BE2C (cell line): ENCODE measurements at regions not wholly inside any gene's neighbourhood (a gene's known extent, or its start where the extent isn't known, plus 50 kb on each side); places are given as distances from the start of the nearest gene placed in this dataset.
A peak's percentile ranks its signal among the peaks of the same experiment; 100 is the strongest.

Experiments used
- DNase-seq: peaks from one replicate; pipeline ENCODE4 v3.0.0-alpha.2; 2020
- H3K27me3 ChIP-seq: fragments of 250-450 bp; sonication (Bioruptor Pico); 2 replicates; pipeline ENCODE4 v1.5.1; 2020; ENCODE audit warnings: mild to moderate bottlenecking
- H3K36me3 ChIP-seq: fragments of 250-450 bp; sonication (Bioruptor Pico); 2 replicates; pipeline ENCODE4 v1.5.1; 2020; ENCODE audit warnings: mild to moderate bottlenecking
- H3K4me1 ChIP-seq: fragments of 250-450 bp; sonication (Bioruptor Pico); 2 replicates; pipeline ENCODE4 v1.5.1; 2020
- H3K4me3 ChIP-seq: 2 replicates; pipeline ENCODE4 v1.5.1; 2011; ENCODE audit warnings: low read depth, low read length
- H3K9me3 ChIP-seq: fragments of 250-450 bp; sonication (Bioruptor Pico); 2 replicates; pipeline ENCODE4 v1.5.1; 2020
- CTCF ChIP-seq: IDR thresholded peaks from 2 replicates; pipeline ENCODE4 v1.5.1; 2012; ENCODE audit warnings: mild to moderate bottlenecking, low read depth, low read length

- Histone ChIP-seq H3K27me3 (no peaks in the 10 kb centered on the region), H3K36me3 (no peaks in the 10 kb centered on the region), H3K4me3 (no peak overlapping the region), H3K9me3 (no peaks in the 10 kb centered on the region; the same call in 1 of the 2 replicates), H3K4me1 (no peaks in the 10 kb centered on the region)
- no peak for TF ChIP-seq CTCF
- DNase-seq: no peak
Observed at GRCh38 chr5:68521776-68522175, 306.2 kb downstream of the PIK3R1 start.

DNA sequence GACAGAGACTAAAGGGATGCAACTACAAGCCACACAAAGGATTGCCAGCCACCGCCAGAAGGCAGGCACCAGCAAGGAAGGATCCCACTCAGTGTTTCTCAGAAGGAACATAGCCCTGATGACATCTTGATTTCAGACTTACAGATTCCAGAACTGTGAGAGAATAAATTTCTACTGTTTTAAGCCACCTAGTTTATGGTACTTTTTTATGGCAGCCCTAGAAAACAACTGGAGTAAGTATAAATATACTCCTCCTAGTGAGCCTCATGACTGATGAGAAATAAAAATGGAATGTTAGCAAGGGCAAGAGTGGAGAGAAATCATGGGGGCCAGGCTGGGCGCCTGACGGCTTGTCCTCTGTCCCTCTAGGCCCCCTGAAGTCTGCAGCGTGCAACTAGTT is 307.3 kb downstream of the PIK3R1 start:
- Histone ChIP-seq H3K36me3 (no peaks in the 10 kb centered on the region), H3K27me3 (no peaks in the 10 kb centered on the region), H3K4me3 (no peak overlapping the region), H3K9me3 (no peaks in the 10 kb centered on the region; the same call in 1 of the 2 replicates), H3K4me1 (no peaks in the 10 kb centered on the region)
- no peak for DNase-seq
- TF ChIP-seq CTCF: no peak

GRCh38 chr5:68528821-68529273 is 313.3 kb downstream of the PIK3R1 start:
- Histone ChIP-seq H3K4me1 (peaks cover 12% of the 10 kb centered on the region), H3K4me3 (no peak overlapping the region), H3K36me3 (no peaks in the 10 kb centered on the region), H3K27me3 (no peaks in the 10 kb centered on the region), H3K9me3 (no peaks in the 10 kb centered on the region)
- TF ChIP-seq CTCF: no peak
- DNase-seq: no peak

DNA sequence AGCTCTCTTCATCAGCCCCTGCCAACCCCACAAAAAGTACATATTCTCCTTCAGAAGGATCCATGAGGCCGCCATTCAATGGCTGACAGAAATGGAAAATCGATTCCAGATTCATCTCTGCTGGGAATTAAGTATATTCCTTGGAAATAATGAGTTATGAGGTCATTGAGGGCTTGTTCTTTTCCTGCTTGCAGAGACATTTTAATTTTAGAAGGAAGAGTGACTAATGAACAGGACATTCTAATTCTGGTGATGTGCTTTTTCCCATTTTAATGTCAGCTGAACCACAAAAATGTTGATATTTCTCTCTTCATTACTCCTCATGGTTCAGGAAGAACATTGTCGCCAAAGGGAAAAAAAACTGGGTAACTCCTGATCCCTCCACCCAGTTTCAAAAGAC is 314.0 kb downstream of the PIK3R1 start:
- Histone ChIP-seq H3K4me1 (peaks cover 15% of the 10 kb centered on the region), H3K36me3 (no peaks in the 10 kb centered on the region), H3K4me3 (no peak overlapping the region), H3K9me3 (no peaks in the 10 kb centered on the region), H3K27me3 (no peaks in the 10 kb centered on the region)
- no peak for TF ChIP-seq CTCF
- DNase-seq: no peak

- no peaks in the 10 kb centered on the region for H3K36me3 ChIP-seq
Observed at GRCh38 chr5:68531970-68532369, 316.4 kb downstream of the PIK3R1 start.

DNA sequence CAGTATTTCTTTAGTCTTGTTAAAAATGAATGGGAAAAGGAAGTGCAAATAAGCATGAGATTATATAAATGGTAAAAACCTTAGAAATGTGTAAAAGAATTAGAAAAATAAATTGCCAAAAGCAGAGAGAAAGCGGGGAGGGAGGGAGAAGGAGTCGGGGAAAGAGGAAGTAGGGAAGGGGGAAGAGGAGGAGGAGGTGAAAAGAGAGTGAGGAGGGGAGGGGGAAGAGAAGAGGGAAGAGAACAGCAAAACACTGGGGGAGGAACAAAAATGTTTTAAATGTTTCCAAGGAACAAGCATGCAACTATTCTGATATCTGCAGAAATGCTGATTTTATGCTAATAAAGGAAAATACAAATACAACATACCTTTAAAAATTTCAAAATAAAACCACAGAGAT is 317.5 kb downstream of the PIK3R1 start:
- H3K4me1 ChIP-seq: peaks cover 28% of the 10 kb centered on the region
- DNase-seq: no peak
- no peaks in the 10 kb centered on the region for H3K9me3 ChIP-seq
- no peak for TF ChIP-seq CTCF
- H3K27me3 ChIP-seq: no peaks in the 10 kb centered on the region
- H3K4me3 ChIP-seq: peak overlapping the region; percentile 27
- no peaks in the 10 kb centered on the region for H3K36me3 ChIP-seq

More at GRCh38 chr5:68531970-68532369, 316.4 kb downstream of the PIK3R1 start:
- no peak overlapping the region for H3K4me3 ChIP-seq
- no peak for DNase-seq
- H3K9me3 ChIP-seq: no peaks in the 10 kb centered on the region
- H3K27me3 ChIP-seq: no peaks in the 10 kb centered on the region
- no peak for TF ChIP-seq CTCF
- H3K4me1 ChIP-seq: peaks cover 28% of the 10 kb centered on the region
